ENCODE measurements at regions not wholly inside any gene's neighbourhood (a gene's known extent, or its start where the extent isn't known, plus 50 kb on each side); places are given as distances from the start of the nearest gene placed in this dataset.
"Not testable (repeated sequence)": the region's sequence is repeated elsewhere in the genome, so short reads cannot be mapped to it uniquely, and the experiment has no call there.

DNA sequence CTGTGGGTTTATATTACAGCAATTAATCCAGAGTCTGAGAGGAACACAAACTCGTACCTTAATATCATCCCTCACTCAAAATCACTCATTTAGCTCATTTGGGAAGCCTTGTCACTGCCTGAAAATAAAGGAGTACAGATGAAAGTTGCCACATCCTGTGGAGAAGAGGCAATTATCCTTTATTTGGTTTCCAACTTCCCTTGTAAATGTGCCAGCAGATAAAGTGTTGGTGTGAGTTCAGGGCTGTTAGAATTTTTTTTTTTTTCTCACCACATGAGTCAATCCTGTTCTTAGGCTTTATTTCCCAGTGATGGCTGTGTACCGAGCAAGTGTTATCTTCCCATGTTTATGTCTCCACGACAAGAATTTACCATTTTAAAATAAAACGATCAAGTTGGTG, 99.0 kb upstream of the SMIM30 start:
- no peak for DNase-seq

- DNase-seq: no peak
Observed at GRCh38 chr7:113216038-113216437, 97.7 kb upstream of the SMIM30 start.

DNA sequence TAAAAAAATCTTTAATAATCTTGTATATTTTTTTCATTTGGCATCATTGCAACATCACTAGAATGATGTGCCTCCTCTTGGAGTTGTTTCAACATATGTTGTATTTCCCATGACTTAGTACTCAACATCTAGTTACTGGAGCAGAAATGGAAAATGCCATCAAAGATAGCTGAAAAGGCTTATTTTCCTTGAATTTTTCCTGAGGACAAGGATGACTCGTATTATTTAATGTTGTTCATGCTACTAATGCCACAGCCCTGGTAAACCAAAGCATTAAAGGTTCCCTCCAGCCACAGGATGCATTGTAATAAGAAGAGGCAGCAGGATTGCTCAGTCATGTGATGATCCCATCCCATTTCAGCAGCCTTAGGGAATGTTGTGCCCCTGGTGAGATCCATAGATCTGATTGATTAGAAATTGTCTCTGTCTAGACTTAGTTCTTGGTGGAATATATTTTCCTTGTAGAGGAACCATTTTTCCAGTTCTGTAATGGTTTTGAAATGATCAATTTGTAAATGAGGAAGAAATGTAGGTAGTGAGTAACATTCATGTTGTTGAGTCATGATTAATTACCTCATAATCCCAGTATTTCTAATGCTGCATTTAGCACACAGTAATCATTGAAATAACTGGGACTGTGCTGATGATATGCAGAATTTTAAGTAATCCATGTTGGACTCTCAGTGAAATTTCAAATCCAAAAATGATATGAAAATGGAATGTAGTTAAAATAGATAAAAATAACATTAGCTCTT, 91.3 kb upstream of the SMIM30 start:
- no peak for DNase-seq

DNA sequence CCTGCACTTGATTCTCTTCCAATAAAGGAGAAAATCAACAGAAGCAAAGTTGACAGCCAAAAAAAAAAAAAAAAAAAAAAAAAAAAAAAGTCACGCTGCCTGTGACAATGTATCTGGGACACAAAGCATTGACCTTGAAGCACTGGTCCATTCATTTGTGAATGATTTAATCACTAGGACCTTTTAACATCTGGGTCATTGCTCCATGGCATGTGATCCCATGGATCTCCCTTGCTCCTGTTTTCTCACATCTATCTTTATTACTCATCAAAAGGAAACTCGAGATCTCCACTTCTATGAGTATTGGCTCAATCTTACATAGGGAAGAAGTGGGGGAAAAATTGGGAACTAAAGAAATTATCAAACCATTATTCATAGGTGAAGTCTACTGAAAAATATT, 89.6 kb upstream of the SMIM30 start:
- no peak for DNase-seq

DNA sequence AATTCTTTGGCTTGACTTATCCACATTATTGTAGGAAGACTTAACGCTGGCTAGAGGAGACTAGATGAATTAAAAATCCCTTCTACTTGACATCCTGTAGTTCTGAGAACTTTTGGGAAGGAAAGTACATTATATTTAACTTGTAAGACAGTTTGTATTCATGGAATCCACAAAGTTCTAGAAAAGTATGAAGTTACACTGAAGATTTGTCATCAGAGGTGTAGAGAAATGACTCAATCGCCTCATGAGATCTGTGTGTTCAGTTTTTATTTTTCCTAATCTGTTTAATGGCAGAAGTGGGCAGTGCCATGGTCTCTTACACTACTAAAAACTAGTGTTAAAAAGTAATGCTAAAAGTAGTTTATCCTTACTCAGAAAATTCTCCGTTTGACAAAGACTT, 89.1 kb upstream of the SMIM30 start:
- no peak for DNase-seq

- no peak for DNase-seq
Observed at GRCh38 chr7:113204415-113204814, 86.1 kb upstream of the SMIM30 start.

GRCh38 chr7:113202284-113202683, 83.9 kb upstream of the SMIM30 start:
- no peak for DNase-seq

DNA sequence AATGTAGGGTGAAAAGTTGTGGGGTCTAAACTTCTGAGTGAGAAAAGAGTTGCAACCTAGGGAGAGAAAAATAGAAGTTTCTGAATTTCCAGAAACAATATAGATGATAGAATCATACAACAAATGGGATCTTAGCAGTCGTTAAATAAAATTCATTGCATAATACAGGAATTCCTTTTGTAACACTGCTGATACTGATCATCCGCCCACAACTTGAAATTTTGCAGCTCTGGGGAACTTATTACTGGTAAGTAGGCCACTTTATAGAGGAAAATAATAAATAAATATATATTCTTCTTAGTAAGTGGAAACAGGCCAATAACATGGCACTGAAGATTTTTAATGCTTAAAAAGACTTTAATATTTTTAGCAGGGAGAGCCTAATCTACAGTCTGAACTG, 81.9 kb upstream of the SMIM30 start:
- no peak for DNase-seq

DNA sequence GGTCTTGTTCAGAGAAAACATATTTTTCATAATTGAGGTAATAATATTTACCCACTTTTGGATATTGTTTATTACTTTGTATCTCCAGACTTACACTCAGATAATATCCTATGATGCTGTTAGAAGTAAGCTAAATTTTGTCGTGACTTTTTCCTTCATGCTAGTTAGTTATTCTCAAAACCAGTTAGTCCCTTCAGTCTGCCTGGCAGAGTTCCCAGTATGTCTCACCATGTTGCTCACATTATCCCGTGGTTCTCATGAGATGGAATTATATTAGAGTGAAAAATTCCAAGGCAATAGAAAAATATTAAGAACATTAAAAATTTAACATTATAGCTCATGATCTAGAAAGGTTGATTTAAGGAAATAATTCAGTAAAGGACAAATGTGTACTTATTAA, 81.5 kb upstream of the SMIM30 start:
- DNase-seq: no peak

- no peak for DNase-seq
Observed at GRCh38 chr7:113199136-113199535, 80.8 kb upstream of the SMIM30 start.

- no peak for DNase-seq
Observed at GRCh38 chr7:113198226-113198625, 79.9 kb upstream of the SMIM30 start.

DNA sequence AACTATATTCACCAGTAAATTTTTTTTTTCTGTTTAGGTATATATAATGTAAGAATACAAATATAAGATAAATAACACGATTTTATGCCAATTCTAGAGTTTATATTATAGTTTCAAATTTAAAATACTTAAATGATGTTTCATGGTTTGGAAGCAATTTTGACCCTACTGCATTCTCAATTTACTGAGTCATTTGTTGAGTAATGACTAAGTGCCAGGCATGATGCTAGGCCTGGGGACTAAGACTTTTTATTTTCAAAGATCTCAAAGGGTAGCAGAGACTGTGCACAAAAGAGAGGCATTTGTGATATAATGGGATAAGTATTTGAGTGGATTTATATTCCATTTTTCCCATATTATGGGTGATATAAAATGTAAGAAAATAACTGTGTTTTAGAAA, 78.9 kb upstream of the SMIM30 start:
- no peak for DNase-seq

GRCh38 chr7:113188396-113188795, 70.0 kb upstream of the SMIM30 start:
- no peak for DNase-seq

GRCh38 chr7:113179313-113179712, 61.0 kb upstream of the SMIM30 start:
- DNase-seq: no peak

DNA sequence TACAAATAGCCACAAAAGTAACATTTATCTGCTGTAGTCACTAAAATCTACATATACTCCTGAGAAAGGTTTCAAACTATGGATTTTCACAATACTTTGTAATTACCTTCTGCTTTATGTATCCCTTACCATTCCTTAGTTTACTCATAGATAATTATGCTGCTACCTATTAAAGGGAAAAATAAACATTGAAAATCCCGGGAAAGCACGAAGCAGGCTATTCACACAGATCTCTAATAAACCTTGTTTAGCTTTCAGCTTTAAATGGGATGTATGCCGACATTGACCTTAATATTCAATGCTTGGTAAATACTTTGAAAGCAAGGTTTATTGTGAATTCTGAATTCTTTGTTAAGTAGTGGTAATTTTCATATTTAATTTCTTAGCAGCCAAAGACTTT, 58.5 kb upstream of the SMIM30 start:
- DNase-seq: no peak

DNA sequence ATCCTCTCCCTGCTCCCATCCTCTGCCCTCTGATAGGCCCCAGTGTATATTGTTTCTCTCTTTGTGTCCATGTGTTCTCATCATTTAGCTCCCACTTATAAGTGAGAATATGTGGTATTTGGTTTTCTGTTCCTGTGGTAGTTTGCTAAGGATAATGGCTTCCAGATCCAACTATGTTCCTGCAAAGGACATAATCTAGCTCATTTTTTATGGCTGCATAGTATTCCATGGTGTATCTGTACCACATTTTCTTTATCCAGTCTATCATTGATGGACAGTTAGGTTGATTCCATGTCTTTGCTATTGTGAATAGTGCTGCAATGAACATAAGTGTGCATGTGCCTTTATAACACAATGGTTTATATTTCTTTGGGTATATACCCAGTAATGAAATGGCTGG, 57.8 kb upstream of the SMIM30 start:
- DNase-seq: not testable (repeated sequence)

DNA sequence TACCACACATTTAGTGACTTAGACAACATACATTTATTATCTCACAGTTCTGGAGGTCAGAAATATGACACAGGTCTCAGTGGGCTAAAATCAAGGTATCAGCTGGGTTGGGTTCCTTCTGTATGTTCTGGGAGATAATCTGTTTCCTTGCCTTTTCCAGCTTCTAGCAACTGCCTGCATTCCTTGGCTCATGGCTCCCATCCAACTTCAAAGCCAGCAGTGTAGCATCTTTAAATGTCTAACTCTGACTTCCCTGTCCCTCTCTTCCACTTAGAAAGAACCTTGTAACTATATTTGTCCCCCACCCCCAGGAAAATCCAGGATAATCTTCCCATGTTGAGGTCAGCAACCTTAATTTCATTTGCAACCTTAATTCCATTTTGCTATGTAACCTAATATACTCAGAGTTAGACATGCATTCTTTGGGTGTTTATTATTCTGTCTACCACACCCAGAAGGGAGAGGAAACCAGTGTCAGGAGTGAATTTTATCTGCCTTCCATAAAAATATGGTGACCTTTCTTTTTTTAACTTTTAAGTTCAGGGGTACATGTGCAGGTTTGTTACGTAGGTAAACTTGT, 57.3 kb upstream of the SMIM30 start:
- DNase-seq: no peak

DNA sequence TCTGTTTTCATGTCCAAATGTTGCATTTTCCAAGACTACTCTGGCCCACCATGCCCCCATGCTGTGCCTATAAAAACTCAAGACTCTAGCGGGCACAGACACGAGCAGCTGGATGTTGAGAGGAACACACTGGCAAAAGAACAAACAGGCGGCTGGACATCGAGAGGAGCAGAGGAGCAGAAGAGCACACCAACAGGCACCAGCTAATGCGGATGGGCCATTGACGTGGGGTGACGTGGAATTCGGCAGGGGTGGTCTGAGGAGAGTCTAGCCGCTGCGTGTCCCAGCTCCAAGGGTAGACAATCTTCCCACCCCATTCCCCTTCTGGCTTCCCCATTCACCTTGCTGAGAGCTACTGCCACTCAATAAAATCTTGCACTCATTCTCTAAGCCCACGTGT, 54.4 kb upstream of the SMIM30 start:
- no peak for DNase-seq

DNA sequence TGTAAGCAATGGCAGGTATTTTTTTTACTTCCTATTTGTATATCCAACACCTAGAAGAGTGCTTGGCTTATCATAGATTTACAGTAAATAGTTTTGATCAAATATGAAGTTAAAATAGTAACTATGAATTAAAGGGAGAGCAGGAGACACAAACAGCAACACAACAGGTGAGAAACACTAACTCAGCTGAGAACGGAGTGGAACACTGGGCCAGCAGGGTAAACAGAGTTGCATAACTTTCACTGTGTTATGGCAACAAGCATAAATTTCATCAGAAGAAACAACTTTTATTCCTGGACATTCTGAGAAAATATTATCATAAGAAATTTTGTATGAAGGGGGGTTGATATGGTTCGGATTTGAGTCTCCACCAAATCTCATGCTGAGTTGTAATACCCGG, 52.2 kb upstream of the SMIM30 start:
- DNase-seq: no peak
